ENCODE measurements at regions not wholly inside any gene's neighbourhood (a gene's known extent, or its start where the extent isn't known, plus 50 kb on each side); places are given as distances from the start of the nearest gene placed in this dataset.

DNA sequence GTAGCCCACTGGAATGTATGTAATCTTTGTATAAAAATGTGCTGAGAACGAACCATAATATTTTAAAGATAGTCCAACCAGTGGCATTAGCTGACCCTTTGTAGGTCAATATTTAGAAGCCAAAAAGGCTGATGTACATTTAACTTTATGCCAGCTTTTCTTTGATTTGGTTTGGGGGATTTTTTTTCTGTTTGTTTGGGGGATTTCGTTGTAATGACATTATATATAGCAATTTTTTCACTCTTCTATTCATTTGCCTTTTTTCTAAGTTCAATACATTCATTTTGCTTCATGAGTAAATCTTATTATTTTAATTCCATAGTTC lies 382.0 kb upstream of the NOCT start:
- ATAC-seq, result no peak
- TF ChIP-seq PPARA (CRISPR knock-in tag; IDR thresholded peaks at IDR 0.05; ENCODE audit: borderline replicate concordance), result no peak
- no peak for TF ChIP-seq BACH2 (CRISPR knock-in tag; IDR thresholded peaks at IDR 0.05; ENCODE audit: borderline replicate concordance)
- TF ChIP-seq ISL1 (CRISPR knock-in tag; IDR thresholded peaks at IDR 0.05), result no peak

DNA sequence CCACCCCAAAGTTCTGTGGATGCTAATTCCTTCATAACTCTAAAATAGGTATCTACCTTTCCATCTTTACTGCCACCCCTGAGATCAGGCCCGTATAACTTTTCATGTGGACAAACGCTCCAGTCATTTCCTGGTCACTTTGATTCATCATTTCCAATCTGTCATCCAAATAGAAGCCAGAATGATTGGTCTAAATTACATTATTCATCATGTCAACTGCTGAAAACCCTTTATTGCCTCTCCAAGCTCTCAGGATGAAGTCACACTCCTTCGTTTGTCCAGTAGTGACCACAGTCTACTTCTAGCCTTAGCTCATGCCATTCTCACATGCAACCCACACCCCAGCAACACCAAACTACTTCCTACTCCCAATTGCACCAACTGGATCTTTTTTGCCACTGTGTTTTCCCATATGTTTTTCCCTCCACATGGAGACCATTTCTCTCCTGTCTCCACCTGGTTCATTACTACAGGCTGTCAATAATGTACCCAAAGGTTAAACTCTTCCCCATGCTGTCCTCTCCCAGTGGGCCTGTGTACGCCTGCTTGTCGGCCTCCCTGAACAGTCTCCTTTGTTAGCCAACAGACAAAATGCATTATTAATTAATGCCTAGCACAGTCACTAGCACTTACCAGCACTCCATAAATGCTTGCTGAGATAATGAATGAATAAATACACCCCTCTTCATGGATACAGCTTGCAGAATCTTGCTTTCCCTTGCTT lies 382.6 kb upstream of the NOCT start:
- no peak for ATAC-seq

GRCh38 chr4:138630666-138631065 lies 384.9 kb upstream of the NOCT start:
- ATAC-seq, result no peak
- no peak for TF ChIP-seq OSR1 (CRISPR knock-in tag; IDR thresholded peaks at IDR 0.05)
- no peak for TF ChIP-seq CSDC2 (CRISPR knock-in tag; IDR thresholded peaks at IDR 0.05)
- TF ChIP-seq ZFP3 (CRISPR knock-in tag; IDR thresholded peaks at IDR 0.05), result no peak
- TF ChIP-seq ZC3H10 (CRISPR knock-in tag; IDR thresholded peaks at IDR 0.05), result no peak
- TF ChIP-seq, protein P1, sequence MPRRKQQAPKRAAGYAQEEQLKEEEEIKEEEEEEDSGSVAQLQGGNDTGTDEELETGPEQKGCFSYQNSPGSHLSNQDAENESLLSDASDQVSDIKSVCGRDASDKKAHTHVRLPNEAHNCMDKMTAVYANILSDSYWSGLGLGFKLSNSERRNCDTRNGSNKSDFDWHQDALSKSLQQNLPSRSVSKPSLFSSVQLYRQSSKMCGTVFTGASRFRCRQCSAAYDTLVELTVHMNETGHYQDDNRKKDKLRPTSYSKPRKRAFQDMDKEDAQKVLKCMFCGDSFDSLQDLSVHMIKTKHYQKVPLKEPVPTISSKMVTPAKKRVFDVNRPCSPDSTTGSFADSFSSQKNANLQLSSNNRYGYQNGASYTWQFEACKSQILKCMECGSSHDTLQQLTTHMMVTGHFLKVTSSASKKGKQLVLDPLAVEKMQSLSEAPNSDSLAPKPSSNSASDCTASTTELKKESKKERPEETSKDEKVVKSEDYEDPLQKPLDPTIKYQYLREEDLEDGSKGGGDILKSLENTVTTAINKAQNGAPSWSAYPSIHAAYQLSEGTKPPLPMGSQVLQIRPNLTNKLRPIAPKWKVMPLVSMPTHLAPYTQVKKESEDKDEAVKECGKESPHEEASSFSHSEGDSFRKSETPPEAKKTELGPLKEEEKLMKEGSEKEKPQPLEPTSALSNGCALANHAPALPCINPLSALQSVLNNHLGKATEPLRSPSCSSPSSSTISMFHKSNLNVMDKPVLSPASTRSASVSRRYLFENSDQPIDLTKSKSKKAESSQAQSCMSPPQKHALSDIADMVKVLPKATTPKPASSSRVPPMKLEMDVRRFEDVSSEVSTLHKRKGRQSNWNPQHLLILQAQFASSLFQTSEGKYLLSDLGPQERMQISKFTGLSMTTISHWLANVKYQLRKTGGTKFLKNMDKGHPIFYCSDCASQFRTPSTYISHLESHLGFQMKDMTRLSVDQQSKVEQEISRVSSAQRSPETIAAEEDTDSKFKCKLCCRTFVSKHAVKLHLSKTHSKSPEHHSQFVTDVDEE (CRISPR knock-in tag; IDR thresholded peaks at IDR 0.05), result no peak
- no peak for TF ChIP-seq BACH2 (CRISPR knock-in tag; IDR thresholded peaks at IDR 0.05; ENCODE audit: borderline replicate concordance)
- TF ChIP-seq ZNF565 (CRISPR knock-in tag; conservative IDR thresholded peaks at IDR 0.05; ENCODE audit: low read depth), result no peak
- no peak for TF ChIP-seq ZNF8 (CRISPR knock-in tag; IDR thresholded peaks at IDR 0.05)
- TF ChIP-seq SNAI2 (CRISPR knock-in tag; IDR thresholded peaks at IDR 0.05), result no peak
- TF ChIP-seq, protein P2, sequence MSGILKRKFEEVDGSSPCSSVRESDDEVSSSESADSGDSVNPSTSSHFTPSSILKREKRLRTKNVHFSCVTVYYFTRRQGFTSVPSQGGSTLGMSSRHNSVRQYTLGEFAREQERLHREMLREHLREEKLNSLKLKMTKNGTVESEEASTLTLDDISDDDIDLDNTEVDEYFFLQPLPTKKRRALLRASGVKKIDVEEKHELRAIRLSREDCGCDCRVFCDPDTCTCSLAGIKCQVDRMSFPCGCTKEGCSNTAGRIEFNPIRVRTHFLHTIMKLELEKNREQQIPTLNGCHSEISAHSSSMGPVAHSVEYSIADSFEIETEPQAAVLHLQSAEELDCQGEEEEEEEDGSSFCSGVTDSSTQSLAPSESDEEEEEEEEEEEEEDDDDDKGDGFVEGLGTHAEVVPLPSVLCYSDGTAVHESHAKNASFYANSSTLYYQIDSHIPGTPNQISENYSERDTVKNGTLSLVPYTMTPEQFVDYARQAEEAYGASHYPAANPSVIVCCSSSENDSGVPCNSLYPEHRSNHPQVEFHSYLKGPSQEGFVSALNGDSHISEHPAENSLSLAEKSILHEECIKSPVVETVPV (CRISPR knock-in tag; IDR thresholded peaks at IDR 0.05), result no peak
- no peak for TF ChIP-seq ISL1 (CRISPR knock-in tag; IDR thresholded peaks at IDR 0.05)
- TF ChIP-seq RARB (CRISPR knock-in tag; IDR thresholded peaks at IDR 0.05), result no peak
- TF ChIP-seq PPARA (CRISPR knock-in tag; IDR thresholded peaks at IDR 0.05; ENCODE audit: borderline replicate concordance), result no peak

More for the DNA sequence above, 382.6 kb upstream of the NOCT start:
- TF ChIP-seq PATZ1 (CRISPR knock-in tag; IDR thresholded peaks at IDR 0.05; ENCODE audit: borderline replicate concordance), result no peak
- TF ChIP-seq, protein P1 (CRISPR knock-in tag; IDR thresholded peaks at IDR 0.05), result no peak
- TF ChIP-seq ZNF8 (CRISPR knock-in tag; IDR thresholded peaks at IDR 0.05), result no peak
- TF ChIP-seq CSDC2 (CRISPR knock-in tag; IDR thresholded peaks at IDR 0.05), result no peak
- TF ChIP-seq POU6F1 (CRISPR knock-in tag; IDR thresholded peaks at IDR 0.05; ENCODE audit: borderline replicate concordance, low read depth), result no peak
- TF ChIP-seq ISL1 (CRISPR knock-in tag; IDR thresholded peaks at IDR 0.05), result no peak
- no peak for TF ChIP-seq ARNTL (CRISPR knock-in tag; IDR thresholded peaks at IDR 0.05; ENCODE audit: borderline replicate concordance, low read depth)
- no peak for TF ChIP-seq ZNF70 (CRISPR knock-in tag; IDR thresholded peaks at IDR 0.05)
- no peak for TF ChIP-seq TCF4 (CRISPR knock-in tag; IDR thresholded peaks at IDR 0.05; ENCODE audit: borderline replicate concordance)
- TF ChIP-seq, protein P2 (CRISPR knock-in tag; IDR thresholded peaks at IDR 0.05), result no peak

Data from SK-N-SH treated with all-trans-retinoic acid at 6 μM for 48 hours (cell line).